ENCODE measurements at regions not wholly inside any gene's neighbourhood (a gene's known extent, or its start where the extent isn't known, plus 50 kb on each side); places are given as distances from the start of the nearest gene placed in this dataset.

- Histone ChIP-seq H3K4me1 (peaks cover 0 to 12% (median 4%) of the 10 kb centered on the region in 4 donors), H3K36me3 (no peaks in the 10 kb centered on the region), H3K27me3 (no peaks in the 10 kb centered on the region), H3K4me3 (no peak overlapping the region), H3K27ac (no peak overlapping the region), H3K9me3 (no peaks in the 10 kb centered on the region)
- WGBS (ENCODE audit: insufficient coverage, low coverage, low lambda C conversion rate, missing lambda C conversion rate), result 86% methylated on average over 2 of the region's 2 CpGs
- no peak for ATAC-seq
- DNase-seq, result no peak
- intact Hi-C loops (cut with DNase I), result no loop called here
- TF ChIP-seq POLR2A (IDR thresholded peaks at IDR 0.05) (no peak), CTCF (IDR thresholded peaks at IDR 0.05) (no peak)
Measured at GRCh38 chrX:150041208-150041607, 102.9 kb upstream of the EOLA2 start.

DNA sequence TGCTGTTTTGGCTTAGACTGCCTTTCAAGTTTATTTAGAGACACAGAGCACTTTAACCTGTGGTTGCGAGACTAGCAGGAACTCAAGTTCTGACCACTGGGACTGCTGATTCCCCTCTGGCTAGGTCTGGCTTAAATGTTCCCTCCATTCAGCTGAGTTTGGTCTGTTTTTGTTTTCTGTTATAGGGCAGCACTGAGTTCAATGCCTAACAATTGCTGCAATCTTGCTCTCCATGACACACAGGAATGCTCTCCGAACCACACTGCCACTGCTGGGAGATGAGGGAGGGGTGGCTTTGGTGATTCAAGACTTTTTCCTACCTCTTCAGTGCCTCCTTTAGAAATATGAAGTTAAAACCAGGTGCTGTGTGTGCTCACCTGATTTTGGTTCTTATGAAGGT is 106.3 kb upstream of the EOLA2 start:
- Histone ChIP-seq H3K4me1 (no peaks in the 10 kb centered on the region), H3K27ac (no peak overlapping the region), H3K4me3 (no peak overlapping the region), H3K36me3 (no peaks in the 10 kb centered on the region), H3K27me3 (no peaks in the 10 kb centered on the region), H3K9me3 (no peaks in the 10 kb centered on the region)
- TF ChIP-seq CTCF (IDR thresholded peaks at IDR 0.05) (no peak), POLR2A (IDR thresholded peaks at IDR 0.05) (no peak)
- DNase-seq (no peak), ATAC-seq (peak in 1 of 4 donors; percentile 29)
- intact Hi-C loops (cut with DNase I), result no loop called here
- 33% methylated on average over 1 of the region's 2 CpGs for WGBS (ENCODE audit: insufficient coverage, low coverage, low lambda C conversion rate, missing lambda C conversion rate)

DNA sequence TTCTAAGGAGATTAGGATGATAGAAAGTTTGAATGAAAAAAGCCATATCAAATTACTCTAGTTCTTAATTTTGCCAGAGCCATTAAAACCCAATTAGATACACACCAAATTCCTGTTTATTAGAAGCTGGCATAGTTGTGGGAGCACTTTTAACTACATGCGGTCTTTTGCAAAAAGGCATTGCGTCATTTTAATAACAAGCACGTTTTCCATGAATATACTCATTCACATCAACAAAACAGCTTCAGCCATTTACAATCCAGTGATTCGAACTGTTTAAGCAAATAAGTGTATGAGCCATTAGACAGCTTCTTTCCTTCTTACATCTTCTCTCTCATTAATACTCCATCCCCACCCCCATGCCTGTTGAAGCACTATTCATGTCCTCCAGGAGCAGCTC is 109.5 kb upstream of the EOLA2 start:
- Histone ChIP-seq H3K4me3 (no peak overlapping the region), H3K27ac (no peak overlapping the region), H3K4me1 (no peaks in the 10 kb centered on the region), H3K27me3 (no peaks in the 10 kb centered on the region), H3K9me3 (no peaks in the 10 kb centered on the region), H3K36me3 (no peaks in the 10 kb centered on the region)
- 58% methylated on average over 4 of the region's 4 CpGs for WGBS (ENCODE audit: insufficient coverage, low coverage, low lambda C conversion rate, missing lambda C conversion rate)
- ATAC-seq (no peak), DNase-seq (no peak)
- TF ChIP-seq POLR2A (IDR thresholded peaks at IDR 0.05), result no peak
- TF ChIP-seq CTCF (IDR thresholded peaks at IDR 0.05), result no peak
- intact Hi-C loops (cut with DNase I), result no loop called here

DNA sequence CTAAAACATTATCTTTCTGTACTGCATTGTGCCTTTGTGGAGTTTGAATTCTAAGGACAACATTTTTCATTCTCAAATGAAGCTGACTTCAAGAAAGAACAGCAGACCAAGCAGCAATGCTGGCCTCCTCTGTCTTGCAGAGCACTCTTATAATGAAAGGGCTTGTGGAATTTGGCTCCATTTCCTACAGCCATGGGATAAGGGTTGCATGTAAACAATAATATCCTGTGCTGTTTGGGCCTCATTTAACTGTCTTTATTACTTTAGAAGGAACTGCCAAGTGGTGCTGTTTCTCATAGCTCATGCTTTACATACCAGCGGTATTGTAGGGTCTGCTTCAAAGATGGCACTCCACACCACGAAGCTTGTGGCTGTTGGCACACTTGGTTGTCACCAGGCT is 111.4 kb upstream of the EOLA2 start:
- 31% methylated on average over 2 of the region's 2 CpGs for WGBS (ENCODE audit: insufficient coverage, low coverage, low lambda C conversion rate, missing lambda C conversion rate)

More for the DNA sequence above, 111.4 kb upstream of the EOLA2 start:
- intact Hi-C loops (cut with DNase I), result no loop called here
- Histone ChIP-seq H3K27ac (no peak overlapping the region), H3K36me3 (no peaks in the 10 kb centered on the region), H3K4me1 (no peaks in the 10 kb centered on the region), H3K27me3 (no peaks in the 10 kb centered on the region), H3K9me3 (no peaks in the 10 kb centered on the region), H3K4me3 (no peak overlapping the region)
- no peak for TF ChIP-seq POLR2A (IDR thresholded peaks at IDR 0.05)
- no peak for TF ChIP-seq CTCF (IDR thresholded peaks at IDR 0.05)
- ATAC-seq (peak in 3 of 4 donors; percentile 18 to 56 (median 50)), DNase-seq (no peak)

Measured in right lobe of liver (tissue), 6 donors.